ENCODE measurements at regions not wholly inside any gene's neighbourhood (a gene's known extent, or its start where the extent isn't known, plus 50 kb on each side); places are given as distances from the start of the nearest gene placed in this dataset.

DNA sequence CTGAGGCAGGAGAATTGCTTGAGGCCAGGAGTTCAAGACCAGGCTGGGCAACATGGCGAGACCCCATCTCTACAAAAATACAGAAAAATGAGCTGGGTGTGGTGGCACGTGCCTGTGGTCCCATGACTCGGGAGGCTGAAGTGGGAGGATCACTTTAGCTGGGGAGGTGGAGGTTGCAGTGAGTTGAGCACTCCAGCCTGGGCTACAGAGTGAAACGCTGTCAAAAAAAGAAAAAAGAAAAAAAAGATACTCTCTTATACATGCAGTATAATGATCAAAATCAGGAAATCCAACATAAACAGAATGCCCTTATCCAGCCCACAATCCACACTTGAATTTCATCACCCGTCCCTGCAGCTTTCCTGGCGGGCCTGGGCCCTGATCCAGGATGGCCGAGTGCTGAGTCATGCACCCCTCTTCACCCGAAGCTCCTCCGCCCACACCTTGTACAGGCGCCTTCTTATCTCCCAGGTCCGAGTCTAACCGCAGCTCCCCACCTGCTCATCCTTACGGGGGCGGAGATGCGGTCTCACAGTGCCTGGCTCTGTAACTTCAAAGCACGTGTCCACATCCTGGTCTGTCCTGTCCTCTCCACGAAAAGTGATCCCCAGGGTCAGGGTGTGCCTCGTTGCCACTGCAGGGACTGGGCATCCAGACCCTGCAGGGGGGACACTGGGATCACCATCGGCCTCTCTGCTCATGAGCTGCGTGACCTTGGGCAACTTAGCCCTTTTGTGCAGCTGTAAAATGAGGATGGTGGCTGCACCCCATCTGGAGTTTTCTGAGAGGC is 120.2 kb upstream of the SLC45A1 start (continued):
- TF ChIP-seq, protein P1, sequence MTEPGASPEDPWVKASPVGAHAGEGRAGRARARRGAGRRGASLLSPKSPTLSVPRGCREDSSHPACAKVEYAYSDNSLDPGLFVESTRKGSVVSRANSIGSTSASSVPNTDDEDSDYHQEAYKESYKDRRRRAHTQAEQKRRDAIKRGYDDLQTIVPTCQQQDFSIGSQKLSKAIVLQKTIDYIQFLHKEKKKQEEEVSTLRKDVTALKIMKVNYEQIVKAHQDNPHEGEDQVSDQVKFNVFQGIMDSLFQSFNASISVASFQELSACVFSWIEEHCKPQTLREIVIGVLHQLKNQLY (CRISPR knock-in tag; IDR thresholded peaks at IDR 0.05): peak; percentile 76; the same call in 1 of the 2 replicates
- TF ChIP-seq RARA (CRISPR knock-in tag; IDR thresholded peaks at IDR 0.05) (peak; percentile 71), ZFX (CRISPR knock-in tag; IDR thresholded peaks at IDR 0.05; ENCODE audit: low read depth) (peak; percentile 72), MED1 (CRISPR knock-in tag; IDR thresholded peaks at IDR 0.05) (peak; percentile 94), HOXA3 (CRISPR knock-in tag; IDR thresholded peaks at IDR 0.05) (peak; percentile 78), SOX6 (IDR thresholded peaks at IDR 0.05) (no peak), SOX6 (CRISPR knock-in tag; IDR thresholded peaks at IDR 0.05) (peak; percentile 82), MXD4 (CRISPR knock-in tag; IDR thresholded peaks at IDR 0.05) (peak; percentile 49; the same call in 1 of the 2 replicates), LCORL (IDR thresholded peaks at IDR 0.05) (no peak), LCORL (CRISPR knock-in tag; IDR thresholded peaks at IDR 0.05) (peak; percentile 50; the same call in 1 of the 2 replicates), ZNF780A (CRISPR knock-in tag; IDR thresholded peaks at IDR 0.05) (no peak), BRD4 (CRISPR knock-in tag; IDR thresholded peaks at IDR 0.05) (peak; percentile 95; the same call in 1 of the 2 replicates), MAZ (IDR thresholded peaks at IDR 0.05; ENCODE audit: borderline replicate concordance, low read depth, low read length) (no peak), MAZ (CRISPR knock-in tag; IDR thresholded peaks at IDR 0.05; ENCODE audit: low read depth) (no peak), SALL1 (CRISPR knock-in tag; IDR thresholded peaks at IDR 0.05) (peak; percentile 83), AKAP8 (CRISPR knock-in tag; IDR thresholded peaks at IDR 0.05) (0 out of 2 replicates have a peak, but pooled peaks have one; percentile 50), CREB1 (IDR thresholded peaks at IDR 0.05) (no peak), CREB1 (CRISPR knock-in tag; IDR thresholded peaks at IDR 0.05) (peak; percentile 65), TOE1 (CRISPR knock-in tag; IDR thresholded peaks at IDR 0.05) (0 out of 2 replicates have a peak, but pooled peaks have one; percentile 52)
- TF ChIP-seq, protein P2, sequence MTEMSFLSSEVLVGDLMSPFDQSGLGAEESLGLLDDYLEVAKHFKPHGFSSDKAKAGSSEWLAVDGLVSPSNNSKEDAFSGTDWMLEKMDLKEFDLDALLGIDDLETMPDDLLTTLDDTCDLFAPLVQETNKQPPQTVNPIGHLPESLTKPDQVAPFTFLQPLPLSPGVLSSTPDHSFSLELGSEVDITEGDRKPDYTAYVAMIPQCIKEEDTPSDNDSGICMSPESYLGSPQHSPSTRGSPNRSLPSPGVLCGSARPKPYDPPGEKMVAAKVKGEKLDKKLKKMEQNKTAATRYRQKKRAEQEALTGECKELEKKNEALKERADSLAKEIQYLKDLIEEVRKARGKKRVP (CRISPR knock-in tag; IDR thresholded peaks at IDR 0.05): peak in 1 of 2 experiments; percentile 94; a peak in 2 of 4 replicates
- TF ChIP-seq, protein P3, sequence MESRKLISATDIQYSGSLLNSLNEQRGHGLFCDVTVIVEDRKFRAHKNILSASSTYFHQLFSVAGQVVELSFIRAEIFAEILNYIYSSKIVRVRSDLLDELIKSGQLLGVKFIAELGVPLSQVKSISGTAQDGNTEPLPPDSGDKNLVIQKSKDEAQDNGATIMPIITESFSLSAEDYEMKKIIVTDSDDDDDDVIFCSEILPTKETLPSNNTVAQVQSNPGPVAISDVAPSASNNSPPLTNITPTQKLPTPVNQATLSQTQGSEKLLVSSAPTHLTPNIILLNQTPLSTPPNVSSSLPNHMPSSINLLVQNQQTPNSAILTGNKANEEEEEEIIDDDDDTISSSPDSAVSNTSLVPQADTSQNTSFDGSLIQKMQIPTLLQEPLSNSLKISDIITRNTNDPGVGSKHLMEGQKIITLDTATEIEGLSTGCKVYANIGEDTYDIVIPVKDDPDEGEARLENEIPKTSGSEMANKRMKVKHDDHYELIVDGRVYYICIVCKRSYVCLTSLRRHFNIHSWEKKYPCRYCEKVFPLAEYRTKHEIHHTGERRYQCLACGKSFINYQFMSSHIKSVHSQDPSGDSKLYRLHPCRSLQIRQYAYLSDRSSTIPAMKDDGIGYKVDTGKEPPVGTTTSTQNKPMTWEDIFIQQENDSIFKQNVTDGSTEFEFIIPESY (CRISPR knock-in tag; IDR thresholded peaks at IDR 0.05): no peak
- TF ChIP-seq, protein P4, sequence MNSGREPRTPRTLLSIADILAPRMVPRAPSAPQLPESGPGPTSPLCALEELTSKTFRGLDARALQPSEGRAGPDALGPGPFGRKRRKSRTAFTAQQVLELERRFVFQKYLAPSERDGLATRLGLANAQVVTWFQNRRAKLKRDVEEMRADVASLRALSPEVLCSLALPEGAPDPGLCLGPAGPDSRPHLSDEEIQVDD (CRISPR knock-in tag; IDR thresholded peaks at IDR 0.05; ENCODE audit: borderline replicate concordance): no peak
- TF ChIP-seq, protein P5, sequence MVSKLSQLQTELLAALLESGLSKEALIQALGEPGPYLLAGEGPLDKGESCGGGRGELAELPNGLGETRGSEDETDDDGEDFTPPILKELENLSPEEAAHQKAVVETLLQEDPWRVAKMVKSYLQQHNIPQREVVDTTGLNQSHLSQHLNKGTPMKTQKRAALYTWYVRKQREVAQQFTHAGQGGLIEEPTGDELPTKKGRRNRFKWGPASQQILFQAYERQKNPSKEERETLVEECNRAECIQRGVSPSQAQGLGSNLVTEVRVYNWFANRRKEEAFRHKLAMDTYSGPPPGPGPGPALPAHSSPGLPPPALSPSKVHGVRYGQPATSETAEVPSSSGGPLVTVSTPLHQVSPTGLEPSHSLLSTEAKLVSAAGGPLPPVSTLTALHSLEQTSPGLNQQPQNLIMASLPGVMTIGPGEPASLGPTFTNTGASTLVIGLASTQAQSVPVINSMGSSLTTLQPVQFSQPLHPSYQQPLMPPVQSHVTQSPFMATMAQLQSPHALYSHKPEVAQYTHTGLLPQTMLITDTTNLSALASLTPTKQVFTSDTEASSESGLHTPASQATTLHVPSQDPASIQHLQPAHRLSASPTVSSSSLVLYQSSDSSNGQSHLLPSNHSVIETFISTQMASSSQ (IDR thresholded peaks at IDR 0.05; ENCODE audit: low read depth): no peak
- TF ChIP-seq, protein P5 (CRISPR knock-in tag; IDR thresholded peaks at IDR 0.05; ENCODE audit: borderline replicate concordance): peak; percentile 88
